Peyer's patch (tissue), 4 donors: ENCODE measurements at regions not wholly inside any gene's neighbourhood (a gene's known extent, or its start where the extent isn't known, plus 50 kb on each side); places are given as distances from the start of the nearest gene placed in this dataset.

ENCODE experiments used
- DNase-seq, 3 donors: peaks; one replicate each; pipeline ENCODE4 v3.0.0-alpha.2; 2017 to 2019
- H3K27ac ChIP-seq, 4 donors: fragments of 200-600 bp; sonication (generic); one replicate each; pipeline ENCODE4 v1.5.1; 2016 to 2019
- H3K27me3 ChIP-seq, 2 donors: fragments of 200-600 bp; sonication (generic); one replicate each; pipeline ENCODE4 v1.5.1; 2019
- H3K36me3 ChIP-seq, 3 donors: fragments of 200-600 bp; sonication (generic); one replicate each; pipeline ENCODE4 v1.5.1; 2016 to 2019
- H3K4me1 ChIP-seq, 4 donors: fragments of 200-600 bp; sonication (generic); one replicate each; pipeline ENCODE4 v1.5.1; 2016 to 2019
- H3K4me3 ChIP-seq, 4 donors: fragments of 200-600 bp; sonication (generic); 1 replicate in 3 of 4; 2 replicates in 1 of 4; pipeline ENCODE4 v1.5.1; 2016 to 2019; ENCODE audit warnings: mild to moderate bottlenecking in 1 of 4
- H3K9me3 ChIP-seq, 4 donors: fragments of 200-600 bp; sonication (generic); one replicate each; pipeline ENCODE4 v1.5.1; 2016 to 2019; ENCODE audit warnings: mild to moderate bottlenecking in 1 of 4
- CTCF ChIP-seq, 6 experiments: fragments of 450-650 bp in 4 of 6; fragments of 200-600 bp in 2 of 6; sonication (generic) in 1 of 6; IDR thresholded peaks; one replicate each; pipeline ENCODE4 v1.5.1; 2017 to 2019; ENCODE audit warnings: antibody characterized with exemption in 6 of 6, mild to moderate bottlenecking in 3 of 6, moderate library complexity in 1 of 6
- POLR2A ChIP-seq, 2 donors: fragments of 450-650 bp; IDR thresholded peaks; one replicate each; pipeline ENCODE4 v1.5.1; 2017; ENCODE audit warnings: antibody characterized with exemption in 2 of 2, mild to moderate bottlenecking in 2 of 2, moderate library complexity in 2 of 2

GRCh38 chr10:60705376-60705775, 72.9 kb upstream of the CDK1 start:
- no peaks in the 10 kb centered on the region for H3K36me3 ChIP-seq
- DNase-seq, result no peak
- H3K27ac ChIP-seq, result no peak overlapping the region
- no peaks in the 10 kb centered on the region for H3K27me3 ChIP-seq
- TF ChIP-seq POLR2A (IDR thresholded peaks at IDR 0.05) (no peak), CTCF (IDR thresholded peaks at IDR 0.05) (no peak)
- no peaks in the 10 kb centered on the region for H3K9me3 ChIP-seq
- H3K4me3 ChIP-seq, result no peak overlapping the region
- peaks cover 0 to 5% (median 0%) of the 10 kb centered on the region in 4 donors for H3K4me1 ChIP-seq

GRCh38 chr10:60704471-60704870, 73.8 kb upstream of the CDK1 start:
- H3K27ac ChIP-seq, result no peak overlapping the region
- no peak for DNase-seq
- H3K9me3 ChIP-seq, result no peaks in the 10 kb centered on the region

GRCh38 chr10:60703266-60704041, 74.8 kb upstream of the CDK1 start:
- no peak overlapping the region for H3K4me3 ChIP-seq
- H3K27ac ChIP-seq, result no peak overlapping the region
- no peak for DNase-seq
- no peaks in the 10 kb centered on the region for H3K36me3 ChIP-seq
- peaks cover 0 to 5% (median 0%) of the 10 kb centered on the region in 4 donors for H3K4me1 ChIP-seq
- no peaks in the 10 kb centered on the region for H3K9me3 ChIP-seq
- H3K27me3 ChIP-seq, result no peaks in the 10 kb centered on the region
- TF ChIP-seq POLR2A (IDR thresholded peaks at IDR 0.05) (no peak), CTCF (IDR thresholded peaks at IDR 0.05) (no peak)

More at GRCh38 chr10:60704471-60704870, 73.8 kb upstream of the CDK1 start:
- H3K4me3 ChIP-seq, result no peak overlapping the region
- H3K36me3 ChIP-seq, result no peaks in the 10 kb centered on the region
- peaks cover 0 to 5% (median 0%) of the 10 kb centered on the region in 4 donors for H3K4me1 ChIP-seq
- TF ChIP-seq POLR2A (IDR thresholded peaks at IDR 0.05) (no peak), CTCF (IDR thresholded peaks at IDR 0.05) (no peak)
- H3K27me3 ChIP-seq, result no peaks in the 10 kb centered on the region

GRCh38 chr10:60687679-60688078, 90.6 kb upstream of the CDK1 start:
- Histone ChIP-seq H3K4me3 (no peak overlapping the region), H3K4me1 (no peaks in the 10 kb centered on the region), H3K36me3 (no peaks in the 10 kb centered on the region), H3K27me3 (no peaks in the 10 kb centered on the region), H3K9me3 (no peaks in the 10 kb centered on the region), H3K27ac (no peak overlapping the region)
- TF ChIP-seq CTCF (IDR thresholded peaks at IDR 0.05) (no peak), POLR2A (IDR thresholded peaks at IDR 0.05) (no peak)
- no peak for DNase-seq

GRCh38 chr10:60684091-60684490, 94.2 kb upstream of the CDK1 start:
- Histone ChIP-seq H3K36me3 (no peaks in the 10 kb centered on the region), H3K27ac (no peak overlapping the region), H3K9me3 (no peaks in the 10 kb centered on the region), H3K27me3 (no peaks in the 10 kb centered on the region), H3K4me1 (no peaks in the 10 kb centered on the region), H3K4me3 (no peak overlapping the region)
- DNase-seq, result no peak
- TF ChIP-seq CTCF (IDR thresholded peaks at IDR 0.05), result no peak
- no peak for TF ChIP-seq POLR2A (IDR thresholded peaks at IDR 0.05)
